ENCODE measurements at regions not wholly inside any gene's neighbourhood (a gene's known extent, or its start where the extent isn't known, plus 50 kb on each side); places are given as distances from the start of the nearest gene placed in this dataset.

DNA sequence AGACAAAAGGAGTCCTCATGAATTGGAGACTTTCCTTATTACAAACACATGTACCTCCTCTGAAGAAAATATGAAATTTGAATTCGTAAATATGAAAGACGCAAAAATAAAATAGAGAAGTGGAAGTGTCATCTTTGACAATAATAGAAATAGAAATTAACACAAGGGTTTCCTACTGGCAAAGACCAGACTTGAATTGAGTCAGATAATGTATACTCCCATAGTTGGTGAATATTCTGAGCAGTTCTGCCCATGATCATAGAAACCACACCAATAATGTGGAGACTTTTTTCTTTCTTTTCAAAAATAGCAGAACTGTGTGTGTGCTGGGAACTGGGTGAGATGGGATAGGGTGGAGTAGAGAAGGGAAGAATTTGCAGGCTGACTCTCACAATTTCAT, 277.7 kb upstream of the TET2 start (continued):
- TF ChIP-seq RELB (IDR thresholded peaks at IDR 0.05; ENCODE audit: low read depth), result peak; percentile 90; the same call in 1 of the 2 replicates
- peak; percentile 98 for TF ChIP-seq RUNX3 (IDR thresholded peaks at IDR 0.05; ENCODE audit: low read length)
- TF ChIP-seq CBFB (IDR thresholded peaks at IDR 0.05; ENCODE audit: low read depth), result peak; percentile 67
- peak; percentile 64 for TF ChIP-seq GABPA (IDR thresholded peaks at IDR 0.05; ENCODE audit: low read depth)
- peak; percentile 31; the same call in 1 of the 2 replicates for TF ChIP-seq SMC3 (IDR thresholded peaks at IDR 0.05; ENCODE audit: borderline replicate concordance, low read length)
- peak; percentile 92 for TF ChIP-seq CREM (IDR thresholded peaks at IDR 0.05; ENCODE audit: low read depth)
- no peak for TF ChIP-seq FOXK2 (IDR thresholded peaks at IDR 0.05)
- TF ChIP-seq, protein P1, sequence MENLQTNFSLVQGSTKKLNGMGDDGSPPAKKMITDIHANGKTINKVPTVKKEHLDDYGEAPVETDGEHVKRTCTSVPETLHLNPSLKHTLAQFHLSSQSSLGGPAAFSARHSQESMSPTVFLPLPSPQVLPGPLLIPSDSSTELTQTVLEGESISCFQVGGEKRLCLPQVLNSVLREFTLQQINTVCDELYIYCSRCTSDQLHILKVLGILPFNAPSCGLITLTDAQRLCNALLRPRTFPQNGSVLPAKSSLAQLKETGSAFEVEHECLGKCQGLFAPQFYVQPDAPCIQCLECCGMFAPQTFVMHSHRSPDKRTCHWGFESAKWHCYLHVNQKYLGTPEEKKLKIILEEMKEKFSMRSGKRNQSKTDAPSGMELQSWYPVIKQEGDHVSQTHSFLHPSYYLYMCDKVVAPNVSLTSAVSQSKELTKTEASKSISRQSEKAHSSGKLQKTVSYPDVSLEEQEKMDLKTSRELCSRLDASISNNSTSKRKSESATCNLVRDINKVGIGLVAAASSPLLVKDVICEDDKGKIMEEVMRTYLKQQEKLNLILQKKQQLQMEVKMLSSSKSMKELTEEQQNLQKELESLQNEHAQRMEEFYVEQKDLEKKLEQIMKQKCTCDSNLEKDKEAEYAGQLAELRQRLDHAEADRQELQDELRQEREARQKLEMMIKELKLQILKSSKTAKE (IDR thresholded peaks at IDR 0.05; ENCODE audit: low read depth, poor library complexity, severe bottlenecking), result peak; percentile 97
- peak; percentile 89 for TF ChIP-seq BCL11A (IDR thresholded peaks at IDR 0.05; ENCODE audit: low read depth, low read length)
- no peak for TF ChIP-seq HCFC1 (IDR thresholded peaks at IDR 0.05; ENCODE audit: low read length)
- TF ChIP-seq CTCF (IDR thresholded peaks at IDR 0.05 in 2 of 3, conservative IDR thresholded peaks at IDR 0.05 in 1 of 3; ENCODE audit: control insufficient read depth in 2 of 3, extremely low read depth in 1 of 3, insufficient read depth in 1 of 3, low read depth in 3 of 3, low read length in 3 of 3), result no peak
- no peak for TF ChIP-seq PRDM15 (CRISPR knock-in tag; IDR thresholded peaks at IDR 0.05)
- peak; percentile 94 for TF ChIP-seq SPI1 (IDR thresholded peaks at IDR 0.05; ENCODE audit: borderline replicate concordance, insufficient read depth, low read depth, low read length)
- peak in 1 of 2 experiments; percentile 83; a peak in 2 of 4 replicates for TF ChIP-seq CEBPB (IDR thresholded peaks at IDR 0.05; ENCODE audit: borderline replicate concordance in 1 of 2, low read depth in 2 of 2, low read length in 2 of 2)
- TF ChIP-seq SUZ12 (IDR thresholded peaks at IDR 0.05; ENCODE audit: unreplicated experiment), result no peak
- peak; percentile 37; the same call in 1 of the 2 replicates for TF ChIP-seq RAD51 (IDR thresholded peaks at IDR 0.05)
- TF ChIP-seq ETV6 (conservative IDR thresholded peaks at IDR 0.05 in 1 of 2, IDR thresholded peaks at IDR 0.05 in 1 of 2; ENCODE audit: borderline replicate concordance in 1 of 2, low read depth in 1 of 2), result peak in 1 of 2 experiments; percentile 60; a peak in 1 of 4 replicates
- TF ChIP-seq BCL3 (IDR thresholded peaks at IDR 0.05; ENCODE audit: borderline replicate concordance, insufficient read depth, low read depth, low read length, poor library complexity, severe bottlenecking), result peak; percentile 87
- TF ChIP-seq SRF (IDR thresholded peaks at IDR 0.05; ENCODE audit: low read depth in 2 of 2, low read length in 2 of 2), result no peak
- no peak for TF ChIP-seq TARDBP (IDR thresholded peaks at IDR 0.05; ENCODE audit: borderline replicate concordance)

All from GM12878 (cell line).